Right lobe of liver (tissue), 4 donors: ENCODE measurements at regions not wholly inside any gene's neighbourhood (a gene's known extent, or its start where the extent isn't known, plus 50 kb on each side); places are given as distances from the start of the nearest gene placed in this dataset.

Source experiments
- CTCF ChIP-seq, 4 donors: fragments of 200-600 bp in 3 of 4; fragments of 450-650 bp in 1 of 4; IDR thresholded peaks; one replicate each; pipeline versions ENCODE4 v1.5.1 to v1.8.0; 2016 to 2022; ENCODE audit warnings: antibody characterized with exemption in 4 of 4, mild to moderate bottlenecking in 2 of 4
- POLR2A ChIP-seq: fragments of 450-650 bp; IDR thresholded peaks from one replicate; pipeline ENCODE4 v1.6.1; 2017; ENCODE audit warnings: antibody characterized with exemption, mild to moderate bottlenecking
- donor health status: DM: no; HTN: no; CAD: no.
- donor health status: DM: no; HTN: no; CAD: no.
- donor health status: DM: no; HTN: yes; CAD: no.

DNA sequence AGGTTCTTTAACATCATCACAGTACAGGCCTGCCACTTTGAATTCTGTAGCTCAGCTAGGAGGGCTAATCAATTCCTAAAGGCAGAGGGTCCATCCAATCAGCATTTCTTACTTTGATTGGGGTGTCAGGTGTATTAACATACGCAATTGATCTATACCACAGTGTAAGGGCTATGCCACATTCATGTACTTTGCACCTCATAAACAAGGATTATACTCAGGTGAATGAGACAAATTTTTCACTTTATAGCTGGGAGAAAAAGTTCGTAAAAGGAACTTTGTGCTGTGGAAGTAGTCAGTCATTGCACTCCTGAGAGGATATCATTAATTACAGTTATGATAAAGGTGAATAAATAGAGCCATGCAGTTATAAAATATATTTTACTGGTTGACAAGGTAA, 119.9 kb upstream of the AHR start:
- TF ChIP-seq CTCF (IDR thresholded peaks at IDR 0.05): no peak
- no peak for TF ChIP-seq POLR2A
